ENCODE measurements at regions not wholly inside any gene's neighbourhood (a gene's known extent, or its start where the extent isn't known, plus 50 kb on each side); places are given as distances from the start of the nearest gene placed in this dataset.
A peak's percentile ranks its signal among the peaks of the same experiment; 100 is the strongest.

DNA sequence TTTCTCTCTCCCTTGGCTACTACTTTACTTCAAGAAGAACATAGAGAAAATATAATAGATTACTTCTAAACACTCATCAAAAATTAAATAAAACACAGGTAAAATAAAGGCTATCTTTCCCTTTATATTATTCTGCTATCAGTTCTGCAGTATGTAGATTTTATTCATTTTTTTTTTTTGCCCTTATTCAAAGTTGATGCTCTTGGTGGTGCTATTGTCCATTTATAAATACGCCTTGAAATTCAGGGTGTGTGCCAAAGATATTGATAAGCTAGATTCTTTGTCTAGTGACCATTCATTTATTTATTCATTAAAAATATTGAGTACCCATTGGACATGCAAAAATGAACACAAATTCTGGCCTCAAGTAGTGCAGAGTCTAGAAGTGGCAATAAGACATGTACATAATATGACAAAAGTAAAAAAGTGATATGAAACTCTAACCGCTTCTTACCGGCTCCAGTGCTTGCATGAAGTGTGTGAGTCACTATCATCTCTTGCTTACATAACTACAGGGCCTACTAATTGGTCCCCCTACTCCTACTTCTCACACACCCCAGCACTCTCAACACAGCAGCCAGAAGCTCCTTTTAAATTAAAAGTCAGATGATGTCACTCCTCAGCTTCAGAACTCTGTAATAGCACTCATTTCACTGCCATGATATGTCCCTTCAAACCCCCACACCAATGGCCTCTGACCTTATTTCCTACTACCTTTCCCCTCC lies 208.3 kb upstream of the FANCL start:
- no peak overlapping the region for H3K4me3 ChIP-seq (ENCODE audit: insufficient read depth, low read length)
- no peak overlapping the region for H3K27ac ChIP-seq (ENCODE audit: low read depth, low read length)
- DNase-seq (ENCODE audit: insufficient read length, low spot score, missing footprints) = no peak
- no peaks in the 10 kb centered on the region for H3K27me3 ChIP-seq (ENCODE audit: insufficient read depth, low read length)
- H2AFZ ChIP-seq (ENCODE audit: low read length) = no peak overlapping the region
- TF ChIP-seq, protein P1, sequence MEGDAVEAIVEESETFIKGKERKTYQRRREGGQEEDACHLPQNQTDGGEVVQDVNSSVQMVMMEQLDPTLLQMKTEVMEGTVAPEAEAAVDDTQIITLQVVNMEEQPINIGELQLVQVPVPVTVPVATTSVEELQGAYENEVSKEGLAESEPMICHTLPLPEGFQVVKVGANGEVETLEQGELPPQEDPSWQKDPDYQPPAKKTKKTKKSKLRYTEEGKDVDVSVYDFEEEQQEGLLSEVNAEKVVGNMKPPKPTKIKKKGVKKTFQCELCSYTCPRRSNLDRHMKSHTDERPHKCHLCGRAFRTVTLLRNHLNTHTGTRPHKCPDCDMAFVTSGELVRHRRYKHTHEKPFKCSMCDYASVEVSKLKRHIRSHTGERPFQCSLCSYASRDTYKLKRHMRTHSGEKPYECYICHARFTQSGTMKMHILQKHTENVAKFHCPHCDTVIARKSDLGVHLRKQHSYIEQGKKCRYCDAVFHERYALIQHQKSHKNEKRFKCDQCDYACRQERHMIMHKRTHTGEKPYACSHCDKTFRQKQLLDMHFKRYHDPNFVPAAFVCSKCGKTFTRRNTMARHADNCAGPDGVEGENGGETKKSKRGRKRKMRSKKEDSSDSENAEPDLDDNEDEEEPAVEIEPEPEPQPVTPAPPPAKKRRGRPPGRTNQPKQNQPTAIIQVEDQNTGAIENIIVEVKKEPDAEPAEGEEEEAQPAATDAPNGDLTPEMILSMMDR (IDR thresholded peaks at IDR 0.05; ENCODE audit: extremely low read depth, low read depth, low read length) = no peak
- no peaks in the 10 kb centered on the region for H3K4me1 ChIP-seq (ENCODE audit: insufficient read depth, low read length)
- H3K9me3 ChIP-seq (ENCODE audit: low read depth, low read length) = no peaks in the 10 kb centered on the region
- H3K36me3 ChIP-seq (ENCODE audit: insufficient read depth, low read length) = no peaks in the 10 kb centered on the region
- no peak overlapping the region for H3K4me2 ChIP-seq (ENCODE audit: insufficient read depth, low read length)
- H4K20me1 ChIP-seq (ENCODE audit: insufficient read depth, low read length) = no peaks in the 10 kb centered on the region
- no peaks in the 10 kb centered on the region for H3K79me2 ChIP-seq (ENCODE audit: insufficient read depth, low read length)

DNA sequence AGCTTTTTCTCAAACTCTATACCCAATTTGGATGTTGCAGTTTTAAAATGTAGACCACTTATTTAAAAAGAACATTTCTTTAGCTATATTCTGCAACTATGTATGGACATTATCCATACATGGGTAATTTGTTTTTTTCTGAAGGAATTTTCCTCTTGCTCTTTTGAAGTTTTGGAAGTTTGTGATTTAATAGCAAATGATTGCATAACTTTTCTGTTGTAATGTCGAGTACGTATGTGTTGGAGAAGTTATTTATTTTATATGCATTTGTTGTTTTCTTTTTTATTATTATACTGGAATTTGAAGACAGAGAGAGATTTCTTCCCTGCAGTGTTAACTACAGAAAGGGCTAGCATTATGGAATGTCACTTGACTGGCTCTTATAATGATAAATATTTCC lies 207.7 kb upstream of the FANCL start:
- no peak overlapping the region for H3K4me2 ChIP-seq (ENCODE audit: insufficient read depth, low read length)
- TF ChIP-seq, protein P1 (IDR thresholded peaks at IDR 0.05; ENCODE audit: extremely low read depth, low read depth, low read length) = no peak
- H3K79me2 ChIP-seq (ENCODE audit: insufficient read depth, low read length) = no peaks in the 10 kb centered on the region
- no peak overlapping the region for H3K27ac ChIP-seq (ENCODE audit: low read depth, low read length)
- no peaks in the 10 kb centered on the region for H3K36me3 ChIP-seq (ENCODE audit: insufficient read depth, low read length)
- no peak for DNase-seq (ENCODE audit: insufficient read length, low spot score, missing footprints)
- H3K27me3 ChIP-seq (ENCODE audit: insufficient read depth, low read length) = no peaks in the 10 kb centered on the region
- H3K9me3 ChIP-seq (ENCODE audit: low read depth, low read length) = no peaks in the 10 kb centered on the region
- no peak overlapping the region for H2AFZ ChIP-seq (ENCODE audit: low read length)
- no peaks in the 10 kb centered on the region for H3K4me1 ChIP-seq (ENCODE audit: insufficient read depth, low read length)
- H3K4me3 ChIP-seq (ENCODE audit: insufficient read depth, low read length) = no peak overlapping the region
- H4K20me1 ChIP-seq (ENCODE audit: insufficient read depth, low read length) = no peaks in the 10 kb centered on the region

DNA sequence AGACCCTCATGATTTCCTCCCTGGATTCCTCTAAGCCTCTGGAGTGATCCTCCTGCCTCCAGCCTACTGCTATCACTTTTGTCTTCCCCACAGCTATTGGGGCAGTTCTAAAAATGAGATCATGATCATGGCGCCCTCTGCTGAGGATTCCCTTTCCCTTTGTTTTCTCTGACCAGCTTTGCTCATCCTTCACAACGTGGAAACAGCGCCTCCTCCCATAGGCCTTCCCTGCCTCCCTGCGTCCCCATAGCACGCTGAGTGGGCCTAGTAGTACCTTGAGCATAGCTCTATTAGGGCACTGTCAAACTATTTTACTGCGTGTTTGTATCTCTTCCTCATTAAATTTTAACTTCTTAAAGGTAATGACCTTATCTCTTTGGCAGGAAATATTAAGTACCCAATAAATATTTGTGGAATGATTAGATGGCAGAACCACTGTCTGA lies 207.0 kb upstream of the FANCL start:
- Histone ChIP-seq H3K4me1 (ENCODE audit: insufficient read depth, low read length) (no peaks in the 10 kb centered on the region), H2AFZ (ENCODE audit: low read length) (peak overlapping the region; percentile 49), H3K79me2 (ENCODE audit: insufficient read depth, low read length) (no peaks in the 10 kb centered on the region), H3K4me3 (ENCODE audit: insufficient read depth, low read length) (no peak overlapping the region), H4K20me1 (ENCODE audit: insufficient read depth, low read length) (no peaks in the 10 kb centered on the region), H3K27ac (ENCODE audit: low read depth, low read length) (no peak overlapping the region), H3K9me3 (ENCODE audit: low read depth, low read length) (no peaks in the 10 kb centered on the region), H3K4me2 (ENCODE audit: insufficient read depth, low read length) (peak overlapping the region; percentile 51), H3K36me3 (ENCODE audit: insufficient read depth, low read length) (no peaks in the 10 kb centered on the region), H3K27me3 (ENCODE audit: insufficient read depth, low read length) (no peaks in the 10 kb centered on the region)
- DNase-seq (ENCODE audit: insufficient read length, low spot score, missing footprints) = no peak
- TF ChIP-seq, protein P1 (IDR thresholded peaks at IDR 0.05; ENCODE audit: extremely low read depth, low read depth, low read length) = peak; percentile 75

DNA sequence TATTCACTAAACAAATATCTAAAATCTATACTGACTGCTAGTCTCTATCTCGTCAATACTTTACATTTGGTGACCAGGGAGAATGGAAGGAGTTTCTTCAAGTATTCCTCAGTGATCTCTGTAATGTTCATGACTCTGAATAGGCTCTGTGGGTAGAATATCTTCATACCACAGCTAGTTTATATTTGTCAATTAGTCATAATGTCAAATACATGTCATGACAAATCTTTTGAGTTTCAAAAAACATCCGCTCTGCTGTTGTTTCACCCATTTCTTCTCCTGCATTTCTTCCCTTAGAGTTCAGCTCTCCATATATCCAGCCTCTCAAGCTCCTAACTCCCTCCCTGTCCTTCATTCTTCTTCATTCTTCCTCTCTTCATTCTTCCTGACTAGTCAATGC lies 206.5 kb upstream of the FANCL start:
- TF ChIP-seq, protein P1 (IDR thresholded peaks at IDR 0.05; ENCODE audit: extremely low read depth, low read depth, low read length) = no peak
- Histone ChIP-seq H3K4me1 (ENCODE audit: insufficient read depth, low read length) (no peaks in the 10 kb centered on the region), H4K20me1 (ENCODE audit: insufficient read depth, low read length) (no peaks in the 10 kb centered on the region), H2AFZ (ENCODE audit: low read length) (peak overlapping the region; percentile 49), H3K27ac (ENCODE audit: low read depth, low read length) (no peak overlapping the region), H3K27me3 (ENCODE audit: insufficient read depth, low read length) (no peaks in the 10 kb centered on the region), H3K4me3 (ENCODE audit: insufficient read depth, low read length) (no peak overlapping the region), H3K36me3 (ENCODE audit: insufficient read depth, low read length) (no peaks in the 10 kb centered on the region), H3K9me3 (ENCODE audit: low read depth, low read length) (no peaks in the 10 kb centered on the region), H3K4me2 (ENCODE audit: insufficient read depth, low read length) (peak overlapping the region; percentile 51), H3K79me2 (ENCODE audit: insufficient read depth, low read length) (no peaks in the 10 kb centered on the region)
- no peak for DNase-seq (ENCODE audit: insufficient read length, low spot score, missing footprints)

Data from osteoblast (primary cell).